ENCODE measurements at regions not wholly inside any gene's neighbourhood (a gene's known extent, or its start where the extent isn't known, plus 50 kb on each side); places are given as distances from the start of the nearest gene placed in this dataset.

GRCh38 chr15:97680606-97681220 lies 279.8 kb upstream of the ARRDC4 start:
- no peak overlapping the region for H3K4me3 ChIP-seq
- WGBS (ENCODE audit: low lambda C conversion rate, missing lambda C conversion rate), result 67% methylated on average over 5 of the region's 5 CpGs
- no peaks in the 10 kb centered on the region for H3K9me3 ChIP-seq (ENCODE audit: low read depth)
- no peaks in the 10 kb centered on the region for H3K27me3 ChIP-seq
- no peaks in the 10 kb centered on the region for H4K20me1 ChIP-seq (ENCODE audit: insufficient read depth, poor library complexity, severe bottlenecking)
- TF ChIP-seq EZH2phosphoT487 (IDR thresholded peaks at IDR 0.05; ENCODE audit: low read depth, severe bottlenecking, unreplicated experiment), result no peak
- TF ChIP-seq CTCF (IDR thresholded peaks at IDR 0.05; ENCODE audit: poor library complexity), result no peak
- TF ChIP-seq EZH2 (IDR thresholded peaks at IDR 0.05; ENCODE audit: borderline replicate concordance), result no peak
- H3K4me1 ChIP-seq (ENCODE audit: insufficient read depth), result no peaks in the 10 kb centered on the region
- H3K36me3 ChIP-seq (replicated peaks; ENCODE audit: insufficient read depth, low read depth), result no peaks in the 10 kb centered on the region
- no peak overlapping the region for H3K4me2 ChIP-seq
- H3K9me2 ChIP-seq (replicated peaks; ENCODE audit: insufficient read depth), result no peaks in the 10 kb centered on the region
- peak; percentile 69 for DNase-seq (ENCODE audit: low spot score)
- no peak overlapping the region for H2AFZ ChIP-seq
- H3K79me2 ChIP-seq, result no peaks in the 10 kb centered on the region
- H3K27ac ChIP-seq, result peak overlapping the region; percentile 89

GRCh38 chr15:97683831-97684230 lies 276.7 kb upstream of the ARRDC4 start:
- DNase-seq (ENCODE audit: low spot score), result no peak
- H2AFZ ChIP-seq, result no peak overlapping the region
- WGBS (ENCODE audit: low lambda C conversion rate, missing lambda C conversion rate), result 79% methylated on average over 3 of the region's 3 CpGs
- no peaks in the 10 kb centered on the region for H3K9me2 ChIP-seq (replicated peaks; ENCODE audit: insufficient read depth)
- H3K4me3 ChIP-seq, result no peak overlapping the region
- H3K4me1 ChIP-seq (ENCODE audit: insufficient read depth), result no peaks in the 10 kb centered on the region
- no peak overlapping the region for H3K4me2 ChIP-seq
- H3K79me2 ChIP-seq, result no peaks in the 10 kb centered on the region
- H3K27ac ChIP-seq, result no peak overlapping the region
- no peaks in the 10 kb centered on the region for H3K9me3 ChIP-seq (ENCODE audit: low read depth)
- TF ChIP-seq CTCF (IDR thresholded peaks at IDR 0.05; ENCODE audit: poor library complexity) (no peak), EZH2phosphoT487 (IDR thresholded peaks at IDR 0.05; ENCODE audit: low read depth, severe bottlenecking, unreplicated experiment) (no peak), EZH2 (IDR thresholded peaks at IDR 0.05; ENCODE audit: borderline replicate concordance) (no peak)
- no peaks in the 10 kb centered on the region for H3K27me3 ChIP-seq
- H3K36me3 ChIP-seq (replicated peaks; ENCODE audit: insufficient read depth, low read depth), result no peaks in the 10 kb centered on the region
- H4K20me1 ChIP-seq (ENCODE audit: insufficient read depth, poor library complexity, severe bottlenecking), result no peaks in the 10 kb centered on the region

GRCh38 chr15:97684249-97684648 lies 276.3 kb upstream of the ARRDC4 start:
- Histone ChIP-seq H3K4me2 (no peak overlapping the region), H3K9me3 (ENCODE audit: low read depth) (no peaks in the 10 kb centered on the region), H2AFZ (no peak overlapping the region), H3K36me3 (replicated peaks; ENCODE audit: insufficient read depth, low read depth) (no peaks in the 10 kb centered on the region), H3K4me3 (no peak overlapping the region), H3K4me1 (ENCODE audit: insufficient read depth) (no peaks in the 10 kb centered on the region), H3K9me2 (replicated peaks; ENCODE audit: insufficient read depth) (no peaks in the 10 kb centered on the region), H3K27me3 (no peaks in the 10 kb centered on the region), H3K79me2 (no peaks in the 10 kb centered on the region), H3K27ac (no peak overlapping the region), H4K20me1 (ENCODE audit: insufficient read depth, poor library complexity, severe bottlenecking) (no peaks in the 10 kb centered on the region)
- no peak for DNase-seq (ENCODE audit: low spot score)
- TF ChIP-seq EZH2phosphoT487 (IDR thresholded peaks at IDR 0.05; ENCODE audit: low read depth, severe bottlenecking, unreplicated experiment) (no peak), CTCF (IDR thresholded peaks at IDR 0.05; ENCODE audit: poor library complexity) (no peak)
- 75% methylated on average over 6 of the region's 6 CpGs for WGBS (ENCODE audit: low lambda C conversion rate, missing lambda C conversion rate)

- Histone ChIP-seq H3K9me3 (ENCODE audit: low read depth) (no peaks in the 10 kb centered on the region), H3K4me1 (ENCODE audit: insufficient read depth) (no peaks in the 10 kb centered on the region), H3K27ac (no peak overlapping the region), H3K4me3 (no peak overlapping the region), H3K4me2 (no peak overlapping the region), H3K9me2 (replicated peaks; ENCODE audit: insufficient read depth) (no peaks in the 10 kb centered on the region), H3K79me2 (no peaks in the 10 kb centered on the region), H4K20me1 (ENCODE audit: insufficient read depth, poor library complexity, severe bottlenecking) (no peaks in the 10 kb centered on the region), H3K36me3 (replicated peaks; ENCODE audit: insufficient read depth, low read depth) (no peaks in the 10 kb centered on the region), H2AFZ (no peak overlapping the region), H3K27me3 (no peaks in the 10 kb centered on the region)
- DNase-seq (ENCODE audit: low spot score), result no peak
- TF ChIP-seq EZH2phosphoT487 (IDR thresholded peaks at IDR 0.05; ENCODE audit: low read depth, severe bottlenecking, unreplicated experiment) (no peak), CTCF (IDR thresholded peaks at IDR 0.05; ENCODE audit: poor library complexity) (no peak), EZH2 (IDR thresholded peaks at IDR 0.05; ENCODE audit: borderline replicate concordance) (no peak)
- 84% methylated on average over 2 of the region's 2 CpGs for WGBS (ENCODE audit: low lambda C conversion rate, missing lambda C conversion rate)
Measured at GRCh38 chr15:97686324-97686723, 274.2 kb upstream of the ARRDC4 start.
